ENCODE measurements at regions not wholly inside any gene's neighbourhood (a gene's known extent, or its start where the extent isn't known, plus 50 kb on each side); places are given as distances from the start of the nearest gene placed in this dataset.

GRCh38 chr4:189048119-189048518, 892.6 kb upstream of the FRG1 start:
- POLR2A ChIA-PET: no interaction called here
- Mint-ChIP-seq H3K27me3 (no peaks in the 10 kb centered on the region), H3K36me3 (no peaks in the 10 kb centered on the region), H3K27ac (no peak overlapping the region), H3K4me1 (no peaks in the 10 kb centered on the region), H3K9me3 (no peaks in the 10 kb centered on the region), H3K4me3 (no peak overlapping the region)
- DNase-seq: no peak
- no peak for ATAC-seq (ENCODE audit: low read depth)

GRCh38 chr4:189049682-189050081, 891.0 kb upstream of the FRG1 start:
- POLR2A ChIA-PET: no interaction called here
- H3K36me3 Mint-ChIP-seq: no peaks in the 10 kb centered on the region
- no peaks in the 10 kb centered on the region for H3K4me1 Mint-ChIP-seq
- H3K27ac Mint-ChIP-seq: no peak overlapping the region
- no peak for DNase-seq
- no peak overlapping the region for H3K4me3 Mint-ChIP-seq
- H3K27me3 Mint-ChIP-seq: no peaks in the 10 kb centered on the region
- no peaks in the 10 kb centered on the region for H3K9me3 Mint-ChIP-seq
- ATAC-seq (ENCODE audit: low read depth): no peak

GRCh38 chr4:189050643-189051042, 890.0 kb upstream of the FRG1 start:
- ATAC-seq (ENCODE audit: low read depth) (no peak), DNase-seq (no peak)
- H3K27ac Mint-ChIP-seq: no peak overlapping the region
- H3K4me1 Mint-ChIP-seq: no peaks in the 10 kb centered on the region
- no peaks in the 10 kb centered on the region for H3K9me3 Mint-ChIP-seq
- POLR2A ChIA-PET: no interaction called here
- no peaks in the 10 kb centered on the region for H3K36me3 Mint-ChIP-seq
- no peak overlapping the region for H3K4me3 Mint-ChIP-seq
- H3K27me3 Mint-ChIP-seq: no peaks in the 10 kb centered on the region

- no peak for ATAC-seq (ENCODE audit: low read depth)
Measured at GRCh38 chr4:189053621-189054020, 887.1 kb upstream of the FRG1 start.

GRCh38 chr4:189060104-189060503, 880.6 kb upstream of the FRG1 start:
- H3K27ac Mint-ChIP-seq: no peak overlapping the region
- DNase-seq: no peak
- ATAC-seq (ENCODE audit: low read depth): no peak
- no peaks in the 10 kb centered on the region for H3K27me3 Mint-ChIP-seq
- H3K36me3 Mint-ChIP-seq: no peaks in the 10 kb centered on the region
- H3K9me3 Mint-ChIP-seq: peaks cover 5% of the 10 kb centered on the region
- POLR2A ChIA-PET: no interaction called here
- no peaks in the 10 kb centered on the region for H3K4me1 Mint-ChIP-seq
- H3K4me3 Mint-ChIP-seq: no peak overlapping the region

More at GRCh38 chr4:189053621-189054020, 887.1 kb upstream of the FRG1 start:
- no peak overlapping the region for H3K4me3 Mint-ChIP-seq
- no peaks in the 10 kb centered on the region for H3K9me3 Mint-ChIP-seq
- POLR2A ChIA-PET: no interaction called here
- H3K36me3 Mint-ChIP-seq: no peaks in the 10 kb centered on the region
- no peaks in the 10 kb centered on the region for H3K27me3 Mint-ChIP-seq
- H3K27ac Mint-ChIP-seq: no peak overlapping the region
- no peak for DNase-seq
- H3K4me1 Mint-ChIP-seq: no peaks in the 10 kb centered on the region

- no peak for ATAC-seq (ENCODE audit: low read depth)
- H3K27me3 Mint-ChIP-seq: no peaks in the 10 kb centered on the region
Measured at GRCh38 chr4:189062047-189062820, 878.4 kb upstream of the FRG1 start.

GRCh38 chr4:189069772-189070171, 870.9 kb upstream of the FRG1 start:
- peaks cover 9% of the 10 kb centered on the region for H3K9me3 Mint-ChIP-seq
- H3K36me3 Mint-ChIP-seq: no peaks in the 10 kb centered on the region
- no peak for DNase-seq
- POLR2A ChIA-PET: no interaction called here
- ATAC-seq (ENCODE audit: low read depth): no peak
- no peak overlapping the region for H3K4me3 Mint-ChIP-seq
- H3K4me1 Mint-ChIP-seq: no peaks in the 10 kb centered on the region
- no peak overlapping the region for H3K27ac Mint-ChIP-seq
- no peaks in the 10 kb centered on the region for H3K27me3 Mint-ChIP-seq

More at GRCh38 chr4:189062047-189062820, 878.4 kb upstream of the FRG1 start:
- Mint-ChIP-seq H3K36me3 (no peaks in the 10 kb centered on the region), H3K4me1 (no peaks in the 10 kb centered on the region), H3K27ac (no peak overlapping the region), H3K4me3 (no peak overlapping the region), H3K9me3 (peaks cover 5% of the 10 kb centered on the region)
- POLR2A ChIA-PET: no interaction called here
- no peak for DNase-seq

- peaks cover 11% of the 10 kb centered on the region for H3K9me3 Mint-ChIP-seq
- no peak overlapping the region for H3K4me3 Mint-ChIP-seq
- H3K27me3 Mint-ChIP-seq: no peaks in the 10 kb centered on the region
- ATAC-seq (ENCODE audit: low read depth): no peak
- no peak for DNase-seq
- no peaks in the 10 kb centered on the region for H3K36me3 Mint-ChIP-seq
- no peak overlapping the region for H3K27ac Mint-ChIP-seq
- H3K4me1 Mint-ChIP-seq: no peaks in the 10 kb centered on the region
- POLR2A ChIA-PET: no interaction called here
Measured at GRCh38 chr4:189071241-189071640, 869.4 kb upstream of the FRG1 start.

GRCh38 chr4:189073739-189074138, 866.9 kb upstream of the FRG1 start:
- Mint-ChIP-seq H3K36me3 (no peaks in the 10 kb centered on the region), H3K27me3 (no peaks in the 10 kb centered on the region), H3K27ac (no peak overlapping the region), H3K4me1 (no peaks in the 10 kb centered on the region), H3K4me3 (no peak overlapping the region), H3K9me3 (peaks cover 11% of the 10 kb centered on the region)
- POLR2A ChIA-PET: no interaction called here
- DNase-seq: no peak
- no peak for ATAC-seq (ENCODE audit: low read depth)

GRCh38 chr4:189081826-189082225, 858.8 kb upstream of the FRG1 start:
- H3K9me3 Mint-ChIP-seq: no peaks in the 10 kb centered on the region
- no peaks in the 10 kb centered on the region for H3K36me3 Mint-ChIP-seq
- no peaks in the 10 kb centered on the region for H3K27me3 Mint-ChIP-seq
- ATAC-seq (ENCODE audit: low read depth) (no peak), DNase-seq (no peak)
- H3K4me3 Mint-ChIP-seq: no peak overlapping the region
- POLR2A ChIA-PET: no interaction called here
- no peaks in the 10 kb centered on the region for H3K4me1 Mint-ChIP-seq
- H3K27ac Mint-ChIP-seq: no peak overlapping the region

GRCh38 chr4:189083769-189084168, 856.9 kb upstream of the FRG1 start:
- POLR2A ChIA-PET: no interaction called here
- DNase-seq (no peak), ATAC-seq (ENCODE audit: low read depth) (no peak)
- Mint-ChIP-seq H3K9me3 (no peaks in the 10 kb centered on the region), H3K27ac (no peak overlapping the region), H3K36me3 (no peaks in the 10 kb centered on the region), H3K27me3 (no peaks in the 10 kb centered on the region), H3K4me3 (no peak overlapping the region), H3K4me1 (no peaks in the 10 kb centered on the region)

GRCh38 chr4:189084671-189085070, 856.0 kb upstream of the FRG1 start:
- DNase-seq (no peak), ATAC-seq (ENCODE audit: low read depth) (no peak)
- POLR2A ChIA-PET: no interaction called here
- Mint-ChIP-seq H3K36me3 (no peaks in the 10 kb centered on the region), H3K4me3 (no peak overlapping the region), H3K9me3 (no peaks in the 10 kb centered on the region), H3K27ac (no peak overlapping the region), H3K27me3 (no peaks in the 10 kb centered on the region), H3K4me1 (no peaks in the 10 kb centered on the region)

- POLR2A ChIA-PET: no interaction called here
Measured at GRCh38 chr4:189087971-189088370, 852.7 kb upstream of the FRG1 start.

GRCh38 chr4:189088780-189089179, 851.9 kb upstream of the FRG1 start:
- no peaks in the 10 kb centered on the region for H3K27me3 Mint-ChIP-seq

More at GRCh38 chr4:189087971-189088370, 852.7 kb upstream of the FRG1 start:
- H3K27ac Mint-ChIP-seq: no peak overlapping the region
- H3K36me3 Mint-ChIP-seq: no peaks in the 10 kb centered on the region
- DNase-seq (no peak), ATAC-seq (ENCODE audit: low read depth) (no peak)
- H3K27me3 Mint-ChIP-seq: no peaks in the 10 kb centered on the region
- H3K9me3 Mint-ChIP-seq: peaks cover 6% of the 10 kb centered on the region
- no peaks in the 10 kb centered on the region for H3K4me1 Mint-ChIP-seq
- no peak overlapping the region for H3K4me3 Mint-ChIP-seq

More at GRCh38 chr4:189088780-189089179, 851.9 kb upstream of the FRG1 start:
- Mint-ChIP-seq H3K36me3 (no peaks in the 10 kb centered on the region), H3K4me1 (no peaks in the 10 kb centered on the region), H3K27ac (no peak overlapping the region), H3K9me3 (peaks cover 6% of the 10 kb centered on the region), H3K4me3 (no peak overlapping the region)
- POLR2A ChIA-PET: no interaction called here
- no peak for DNase-seq
- no peak for ATAC-seq (ENCODE audit: low read depth)
